ENCODE measurements at regions not wholly inside any gene's neighbourhood (a gene's known extent, or its start where the extent isn't known, plus 50 kb on each side); places are given as distances from the start of the nearest gene placed in this dataset.

DNA sequence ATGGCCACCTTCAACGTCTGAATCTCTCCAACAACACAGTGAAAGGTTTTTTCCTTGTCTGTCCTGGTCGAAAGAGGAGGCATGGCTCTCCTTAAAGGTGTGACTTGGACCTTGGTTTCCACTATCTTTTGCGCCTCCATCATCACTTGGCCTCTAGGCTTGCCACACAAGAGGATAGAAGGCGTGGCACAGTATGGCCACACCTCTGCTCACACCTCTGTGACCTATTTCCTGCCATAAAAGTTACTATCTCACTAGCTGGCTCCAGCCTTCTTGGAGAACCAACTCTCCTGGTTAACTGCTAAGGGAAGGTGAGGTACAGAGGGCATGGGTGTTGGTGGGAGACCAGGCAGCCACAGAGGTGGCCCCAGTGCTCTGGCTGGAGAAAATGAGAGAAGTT lies 165.9 kb downstream of the UXS1 start:
- peak overlapping the region in 1 of 3 experiments; percentile 94; a peak in 1 of 7 replicates for H3K27ac Mint-ChIP-seq
- Histone ChIP-seq H2BK5ac (ENCODE audit: insufficient read length, low read length) (no peak overlapping the region), H2AK5ac (ENCODE audit: insufficient read length, low read length) (no peak overlapping the region), H2BK20ac (ENCODE audit: low read depth, low read length, poor library complexity, severe bottlenecking) (no peak overlapping the region), H2BK120ac (ENCODE audit: low read depth, low read length, poor library complexity, severe bottlenecking) (no peak overlapping the region), H2AFZ (ENCODE audit: low read length) (no peak overlapping the region), H3K18ac (ENCODE audit: insufficient read length, low read depth, low read length) (no peak overlapping the region), H3K23ac (ENCODE audit: insufficient read length, low read depth, low read length) (no peak overlapping the region), H2BK15ac (ENCODE audit: low read depth, low read length) (no peak overlapping the region), H3K23me2 (ENCODE audit: insufficient read length, low read depth, low read length, poor library complexity, severe bottlenecking) (no peaks in the 10 kb centered on the region), H3K9ac (ENCODE audit: extremely low read depth, insufficient read length, low read length) (no peak overlapping the region), H4K91ac (ENCODE audit: insufficient read length, low read depth, low read length) (no peak overlapping the region), H2BK12ac (ENCODE audit: insufficient read length, low read depth, low read length) (no peak overlapping the region), H4K20me1 (ENCODE audit: control insufficient read depth, insufficient read depth, insufficient read length) (no peaks in the 10 kb centered on the region), H3K27me3 (ENCODE audit: insufficient read depth, low read length) (no peaks in the 10 kb centered on the region), H3K56ac (ENCODE audit: insufficient read length, low read depth, low read length) (no peak overlapping the region), H3T11ph (ENCODE audit: low read length) (no peak overlapping the region), H3K9me3 (ENCODE audit: control insufficient read depth, low read depth, low read length) (no peaks in the 10 kb centered on the region), H3K4me2 (ENCODE audit: insufficient read depth, insufficient read length, low read length) (no peak overlapping the region), H4K8ac (replicated peaks; ENCODE audit: insufficient read length, low read depth, low read length) (no peak overlapping the region), H3K79me2 (ENCODE audit: insufficient read depth, low read length) (no peaks in the 10 kb centered on the region), H3K79me1 (ENCODE audit: insufficient read depth, low read depth, low read length, poor library complexity, severe bottlenecking) (no peaks in the 10 kb centered on the region), H3K27ac (ENCODE audit: insufficient read length, low read depth, low read length) (no peak overlapping the region), H4K5ac (ENCODE audit: insufficient read length, low read depth, low read length) (no peak overlapping the region), H3K14ac (ENCODE audit: insufficient read depth, low read length) (no peak overlapping the region), H3K4ac (ENCODE audit: low read depth, low read length) (no peak overlapping the region), H3K4me1 (ENCODE audit: insufficient read depth, low read length) (no peaks in the 10 kb centered on the region)
- TF ChIP-seq, protein P1, sequence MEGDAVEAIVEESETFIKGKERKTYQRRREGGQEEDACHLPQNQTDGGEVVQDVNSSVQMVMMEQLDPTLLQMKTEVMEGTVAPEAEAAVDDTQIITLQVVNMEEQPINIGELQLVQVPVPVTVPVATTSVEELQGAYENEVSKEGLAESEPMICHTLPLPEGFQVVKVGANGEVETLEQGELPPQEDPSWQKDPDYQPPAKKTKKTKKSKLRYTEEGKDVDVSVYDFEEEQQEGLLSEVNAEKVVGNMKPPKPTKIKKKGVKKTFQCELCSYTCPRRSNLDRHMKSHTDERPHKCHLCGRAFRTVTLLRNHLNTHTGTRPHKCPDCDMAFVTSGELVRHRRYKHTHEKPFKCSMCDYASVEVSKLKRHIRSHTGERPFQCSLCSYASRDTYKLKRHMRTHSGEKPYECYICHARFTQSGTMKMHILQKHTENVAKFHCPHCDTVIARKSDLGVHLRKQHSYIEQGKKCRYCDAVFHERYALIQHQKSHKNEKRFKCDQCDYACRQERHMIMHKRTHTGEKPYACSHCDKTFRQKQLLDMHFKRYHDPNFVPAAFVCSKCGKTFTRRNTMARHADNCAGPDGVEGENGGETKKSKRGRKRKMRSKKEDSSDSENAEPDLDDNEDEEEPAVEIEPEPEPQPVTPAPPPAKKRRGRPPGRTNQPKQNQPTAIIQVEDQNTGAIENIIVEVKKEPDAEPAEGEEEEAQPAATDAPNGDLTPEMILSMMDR (conservative IDR thresholded peaks at IDR 0.05): no peak
- WGBS (ENCODE audit: extremely low coverage, insufficient read length, low lambda C conversion rate): no CpG with 5 or more reads among the region's 4 CpGs
- peaks cover 0 to 5% of the 10 kb centered on the region in 2 experiments; a peak in 2 of 4 replicates for H3K4me1 Mint-ChIP-seq
- H3K9me3 Mint-ChIP-seq: peaks cover 0 to 5% of the 10 kb centered on the region in 2 experiments; a peak in 1 of 5 replicates
- no peak overlapping the region for H3K4me3 Mint-ChIP-seq
- H3K36me3 Mint-ChIP-seq (ENCODE audit: insufficient read depth in 1 of 3, low read depth in 3 of 3): no peaks in the 10 kb centered on the region; a peak in 2 of 7 replicates
- DNase-seq: no peak
- H3K27me3 Mint-ChIP-seq (ENCODE audit: low read depth): peaks cover 1% of the 10 kb centered on the region
